Cardiac muscle cell (in vitro differentiated cells and primary cell): ENCODE measurements at regions not wholly inside any gene's neighbourhood (a gene's known extent, or its start where the extent isn't known, plus 50 kb on each side); places are given as distances from the start of the nearest gene placed in this dataset.

Experiments used
- DNase-seq, 2 donors: peaks; one replicate each; pipeline versions ENCODE4 v3.0.0 to v3.0.0-alpha.2; 2010 to 2017; ENCODE audit warnings: low read depth in 1 of 2, low spot score in 1 of 2
- H3K27ac ChIP-seq: fragments of 200-600 bp; sonication (generic); 2 replicates; pipeline ENCODE4 v1.5.1; 2016
- H3K27me3 ChIP-seq: fragments of 200-600 bp; sonication (generic); 2 replicates; pipeline ENCODE4 v1.6.0; 2016; ENCODE audit warnings: control low read depth
- H3K36me3 ChIP-seq: fragments of 200-600 bp; sonication (generic); 2 replicates; pipeline ENCODE4 v1.5.1; 2016; ENCODE audit warnings: control low read depth
- H3K4me1 ChIP-seq: fragments of 200-600 bp; sonication (generic); 2 replicates; pipeline ENCODE4 v1.8.1; 2017; ENCODE audit warnings: low read depth, mild to moderate bottlenecking, mixed run types
- H3K4me3 ChIP-seq: fragments of 200-600 bp; sonication (generic); 2 replicates; pipeline ENCODE4 v1.5.1; 2016; ENCODE audit warnings: mild to moderate bottlenecking
- H3K9me3 ChIP-seq: fragments of 200-600 bp; sonication (generic); 2 replicates; pipeline ENCODE4 v1.5.1; 2017; ENCODE audit warnings: low read depth, mild to moderate bottlenecking, control low read depth
- CTCF ChIP-seq: IDR thresholded peaks from 2 replicates; pipeline ENCODE4 v1.5.1; 2012; ENCODE audit warnings: low read depth, mild to moderate bottlenecking, low read length

- H3K9me3 ChIP-seq: no peaks in the 10 kb centered on the region
- H3K36me3 ChIP-seq: no peaks in the 10 kb centered on the region
- no peaks in the 10 kb centered on the region for H3K4me1 ChIP-seq
- H3K4me3 ChIP-seq: no peak overlapping the region
- no peak for TF ChIP-seq CTCF
- no peaks in the 10 kb centered on the region for H3K27me3 ChIP-seq
- no peak overlapping the region for H3K27ac ChIP-seq
- no peak for DNase-seq
These were observed 915.8 kb downstream of the NLGN4Y start for GRCh38 chrY:15440021-15440695.

GRCh38 chrY:15440696-15441408 lies 916.5 kb downstream of the NLGN4Y start:
- no peaks in the 10 kb centered on the region for H3K27me3 ChIP-seq
- TF ChIP-seq CTCF: no peak
- no peak overlapping the region for H3K27ac ChIP-seq
- H3K4me1 ChIP-seq: no peaks in the 10 kb centered on the region
- H3K36me3 ChIP-seq: no peaks in the 10 kb centered on the region
- H3K4me3 ChIP-seq: no peak overlapping the region
- DNase-seq: no peak
- no peaks in the 10 kb centered on the region for H3K9me3 ChIP-seq

- no peak for DNase-seq
- H3K27me3 ChIP-seq: no peaks in the 10 kb centered on the region
- TF ChIP-seq CTCF: no peak
These were observed 917.5 kb downstream of the NLGN4Y start for GRCh38 chrY:15441878-15442277.

GRCh38 chrY:15445871-15446270 lies 921.5 kb downstream of the NLGN4Y start:
- no peak overlapping the region for H3K4me3 ChIP-seq
- no peaks in the 10 kb centered on the region for H3K27me3 ChIP-seq
- no peaks in the 10 kb centered on the region for H3K36me3 ChIP-seq
- H3K9me3 ChIP-seq: no peaks in the 10 kb centered on the region
- no peak overlapping the region for H3K27ac ChIP-seq
- no peaks in the 10 kb centered on the region for H3K4me1 ChIP-seq
- DNase-seq: no peak
- TF ChIP-seq CTCF: no peak

More at GRCh38 chrY:15441878-15442277, 917.5 kb downstream of the NLGN4Y start:
- H3K4me1 ChIP-seq: no peaks in the 10 kb centered on the region
- no peaks in the 10 kb centered on the region for H3K9me3 ChIP-seq
- no peak overlapping the region for H3K4me3 ChIP-seq
- H3K27ac ChIP-seq: no peak overlapping the region
- no peaks in the 10 kb centered on the region for H3K36me3 ChIP-seq

GRCh38 chrY:15446861-15447260 lies 922.5 kb downstream of the NLGN4Y start:
- Histone ChIP-seq H3K4me3 (no peak overlapping the region), H3K27me3 (no peaks in the 10 kb centered on the region), H3K27ac (no peak overlapping the region), H3K9me3 (no peaks in the 10 kb centered on the region), H3K36me3 (no peaks in the 10 kb centered on the region), H3K4me1 (no peaks in the 10 kb centered on the region)
- DNase-seq: no peak
- no peak for TF ChIP-seq CTCF
